H1 (cell line): ENCODE measurements at regions not wholly inside any gene's neighbourhood (a gene's known extent, or its start where the extent isn't known, plus 50 kb on each side); places are given as distances from the start of the nearest gene placed in this dataset.

ENCODE experiments used
- MAFK ChIP-seq: IDR thresholded peaks from 2 replicates; pipeline ENCODE4 v1.6.1; 2012; ENCODE audit warnings: low read depth, mild to moderate bottlenecking, improper control_type of control experiment, low read length
- RNF2 ChIP-seq: fragments of 200-900, 300-1000 bp; sonication (generic); IDR thresholded peaks from 2 replicates; pipeline ENCODE4 v1.7.1; 2016; ENCODE audit warnings: borderline replicate concordance, low read depth, mild to moderate bottlenecking, antibody characterized with exemption, low read length; ENCODE audit not compliant: poor library complexity, severe bottlenecking; ENCODE audit errors: missing control alignments

GRCh38 chr11:129747071-129747470 is 68.6 kb upstream of the TMEM45B start (continued):
- TF ChIP-seq RNF2 (no peak), MAFK (no peak)
- TF ChIP-seq, all 59 proteins: peak for 0
